HCT116 (cell line): ENCODE measurements at regions not wholly inside any gene's neighbourhood (a gene's known extent, or its start where the extent isn't known, plus 50 kb on each side); places are given as distances from the start of the nearest gene placed in this dataset.

Experiments
- ATAC-seq: fragments of 200-7000 bp; cut with Tn5 transposase; 2 replicates; pipeline ENCODE4 v1.9.1; 2020; ENCODE audit warnings: mild to moderate bottlenecking, moderate library complexity
- BruUV-seq: library from RNA; stranded (reverse); fragments of 400-500 nt; replicated peaks from 2 replicates; lab custom pipeline; 2021; lab: Mats Ljungman, UMichigan
- CTCF ChIA-PET: fragments of 300-600 bp; sonication (Branson Sonifier 250); formaldehyde crosslinking; loops from one replicate; lab custom pipeline; 2021; ENCODE audit warnings: antibody characterized with exemption; lab: Charles Lee
- POLR2A ChIA-PET: fragments of 300-600, 350-600 bp; sonication (Branson Sonifier 250); formaldehyde crosslinking; loops from one replicate; lab custom pipeline; 2021; ENCODE audit warnings: antibody characterized with exemption; lab: Charles Lee
- RAD21 ChIA-PET, 2 experiments: fragments of 300-600 bp; sonication (Branson Sonifier 250); formaldehyde crosslinking; loops; one replicate each; lab custom pipeline; 2023; ENCODE audit warnings: low total read pairs in 2 of 2; ENCODE audit not compliant: uncharacterized antibody in 2 of 2, unreplicated experiment in 2 of 2, low non-redundant PET in 1 of 2; lab: Charles Lee
- DNase-seq: peaks from one replicate; pipeline ENCODE4 v3.0.0-alpha.2; 2010; ENCODE audit warnings: low read depth, low spot score
- H2AFZ ChIP-seq: fragments of 200-600 bp; shearing (Covaris generic), sonication (generic); 2 replicates; pipeline ENCODE4 v1.6.1; 2017; ENCODE audit warnings: low read depth, mixed run types, mixed read lengths, antibody characterized with exemption, low read length; ENCODE audit not compliant: poor library complexity, severe bottlenecking
- H3K27ac ChIP-seq: 2 replicates; pipeline ENCODE4 v1.5.1; 2012; ENCODE audit warnings: low read depth, low read length
- H3K27me3 ChIP-seq: fragments of 200-600 bp; sonication (generic); 2 replicates; pipeline ENCODE4 v1.6.1; 2016; ENCODE audit warnings: mixed run types, low read length, mixed read lengths; ENCODE audit not compliant: insufficient read depth
- H3K36me3 ChIP-seq, 2 experiments: fragments of 200-500 bp in 1 of 2; fragments of 200-600 bp in 1 of 2; sonication (Bioruptor generic) in 1 of 2; sonication (generic) in 1 of 2; 2 replicates each; pipeline versions ENCODE4 v1.5.1 to v1.6.1; 2014 to 2016; ENCODE audit warnings: low read length in 2 of 2, inconsistent platforms in 1 of 2, mixed read lengths in 1 of 2, mixed run types in 1 of 2; ENCODE audit not compliant: insufficient read depth in 2 of 2, control insufficient read depth in 1 of 2
- H3K4me1 ChIP-seq, 2 experiments: fragments of 200-600 bp in 1 of 2; sonication (generic) in 1 of 2; 2 replicates each; pipeline versions ENCODE4 v1.5.1 to v1.6.1; 2012 to 2017; ENCODE audit warnings: low read length in 2 of 2, inconsistent platforms in 1 of 2, mild to moderate bottlenecking in 1 of 2, mixed read lengths in 1 of 2, mixed run types in 1 of 2, moderate library complexity in 1 of 2; ENCODE audit not compliant: insufficient read depth in 2 of 2, control insufficient read depth in 1 of 2
- H3K4me2 ChIP-seq: fragments of 200-600 bp; sonication (generic); 2 replicates; pipeline ENCODE4 v1.6.1; 2017; ENCODE audit warnings: mixed run types, low read length, mixed read lengths
- H3K4me3 ChIP-seq, 2 experiments: fragments of 200-600 bp in 1 of 2; sonication (generic) in 1 of 2; replicated peaks in 1 of 2; 2 replicates each; pipeline ENCODE4 v1.5.1; 2011 to 2016; ENCODE audit warnings: low read length in 2 of 2, control low read depth in 1 of 2, low read depth in 1 of 2, mild to moderate bottlenecking in 1 of 2, mixed read lengths in 1 of 2, mixed run types in 1 of 2
- H3K79me2 ChIP-seq: fragments of 200-600 bp; sonication (generic); 2 replicates; pipeline ENCODE4 v1.6.1; 2017; ENCODE audit warnings: mild to moderate bottlenecking, mixed run types, low read length, moderate library complexity, mixed read lengths; ENCODE audit not compliant: insufficient read depth
- H3K9ac ChIP-seq: fragments of 200-600 bp; sonication (generic); 2 replicates; pipeline ENCODE4 v1.6.1; 2016; ENCODE audit warnings: low read length, mixed read lengths
- H3K9me2 ChIP-seq: fragments of 200-600 bp; sonication (generic), shearing (Covaris generic); 2 replicates; pipeline ENCODE4 v1.6.1; 2017; ENCODE audit warnings: mixed run types, mild to moderate bottlenecking, moderate library complexity; ENCODE audit not compliant: insufficient read depth
- H3K9me3 ChIP-seq, 2 experiments: fragments of 200-500 bp in 1 of 2; fragments of 200-600 bp in 1 of 2; sonication (Bioruptor generic) in 1 of 2; sonication (generic) in 1 of 2; 2 replicates each; pipeline ENCODE4 v1.6.1; 2014 to 2017; ENCODE audit warnings: low read length in 2 of 2, mixed read lengths in 2 of 2, inconsistent platforms in 1 of 2, low read depth in 1 of 2, mild to moderate bottlenecking in 1 of 2, mixed run types in 1 of 2, moderate library complexity in 1 of 2; ENCODE audit not compliant: control insufficient read depth in 1 of 2, insufficient read depth in 1 of 2
- H4K20me1 ChIP-seq: fragments of 200-600 bp; sonication (generic), shearing (Covaris generic); 2 replicates; pipeline ENCODE4 v1.6.1; 2017; ENCODE audit warnings: mixed run types, mild to moderate bottlenecking, moderate library complexity; ENCODE audit not compliant: insufficient read depth
- ATF3 ChIP-seq: IDR thresholded peaks from 2 replicates; pipeline ENCODE4 v1.6.1; 2012
- CEBPB ChIP-seq: IDR thresholded peaks from 2 replicates; pipeline ENCODE4 v1.6.1; 2012; ENCODE audit warnings: low read depth
- EZH2 ChIP-seq: fragments of 200-600 bp; sonication (generic); IDR thresholded peaks from 2 replicates; pipeline ENCODE4 v1.6.1; 2017; ENCODE audit warnings: antibody characterized with exemption, mixed run types
- EZH2phosphoT487 ChIP-seq: fragments of 200-600 bp; IDR thresholded peaks from 2 replicates; pipeline ENCODE4 v1.6.1; 2018; ENCODE audit warnings: antibody characterized with exemption, borderline replicate concordance
- FOSL1 ChIP-seq: IDR thresholded peaks from 2 replicates; pipeline ENCODE4 v1.6.1; 2012; ENCODE audit warnings: low read depth
- JUND ChIP-seq: IDR thresholded peaks from 2 replicates; pipeline ENCODE4 v1.6.1; 2012
- MAX ChIP-seq: IDR thresholded peaks from 2 replicates; pipeline ENCODE4 v1.6.1; 2012
- POLR2A ChIP-seq: IDR thresholded peaks from 2 replicates; pipeline ENCODE4 v1.7.0; 2011; ENCODE audit warnings: borderline replicate concordance; ENCODE audit not compliant: insufficient read depth, insufficient read length; ENCODE audit errors: extremely low read depth
- POLR2AphosphoS5 ChIP-seq: IDR thresholded peaks from 2 replicates; pipeline ENCODE4 v1.6.1; 2011; ENCODE audit warnings: mild to moderate bottlenecking, low read depth, low read length, moderate library complexity
- RAD21 ChIP-seq: IDR thresholded peaks from 2 replicates; pipeline ENCODE4 v1.6.1; 2012; ENCODE audit warnings: low read depth, mild to moderate bottlenecking
- REST ChIP-seq: IDR thresholded peaks from 2 replicates; pipeline ENCODE4 v1.6.1; 2012; ENCODE audit warnings: low read depth
- SP1 ChIP-seq: IDR thresholded peaks from 2 replicates; pipeline ENCODE4 v1.6.1; 2012; ENCODE audit warnings: low read depth
- SRF ChIP-seq: IDR thresholded peaks from 2 replicates; pipeline ENCODE4 v1.6.1; 2012; ENCODE audit warnings: low read depth
- TCF7L2 ChIP-seq: IDR thresholded peaks from 2 replicates; pipeline ENCODE4 v1.7.0; 2011; ENCODE audit warnings: borderline replicate concordance, inconsistent platforms; ENCODE audit not compliant: insufficient read depth, insufficient read length; ENCODE audit errors: extremely low read depth
- YY1 ChIP-seq: IDR thresholded peaks from 2 replicates; pipeline ENCODE4 v1.6.1; 2011; ENCODE audit warnings: low read length, low read depth, moderate library complexity, mild to moderate bottlenecking; ENCODE audit not compliant: insufficient replicate concordance; ENCODE audit errors: extremely low read depth
- ZBTB33 ChIP-seq: IDR thresholded peaks from 2 replicates; pipeline ENCODE4 v1.6.1; 2011; ENCODE audit warnings: mild to moderate bottlenecking, low read length, moderate library complexity; ENCODE audit not compliant: insufficient replicate concordance; ENCODE audit errors: extremely low read depth
- ZFX ChIP-seq: fragments of 450-650 bp; IDR thresholded peaks from 2 replicates; pipeline ENCODE4 v1.6.1; 2017
- ZNF274 ChIP-seq: fragments of 200-500 bp; sonication (Bioruptor generic); IDR thresholded peaks from 2 replicates; pipeline ENCODE4 v1.6.1; 2014; ENCODE audit warnings: mild to moderate bottlenecking, low read depth, low read length, inconsistent platforms
- intact Hi-C: fragments of 100-400 bp; cut with micrococcal nuclease; formaldehyde crosslinking; loops from 2 replicates; pipeline ENCODE4 v1.10.0; 2022

DNA sequence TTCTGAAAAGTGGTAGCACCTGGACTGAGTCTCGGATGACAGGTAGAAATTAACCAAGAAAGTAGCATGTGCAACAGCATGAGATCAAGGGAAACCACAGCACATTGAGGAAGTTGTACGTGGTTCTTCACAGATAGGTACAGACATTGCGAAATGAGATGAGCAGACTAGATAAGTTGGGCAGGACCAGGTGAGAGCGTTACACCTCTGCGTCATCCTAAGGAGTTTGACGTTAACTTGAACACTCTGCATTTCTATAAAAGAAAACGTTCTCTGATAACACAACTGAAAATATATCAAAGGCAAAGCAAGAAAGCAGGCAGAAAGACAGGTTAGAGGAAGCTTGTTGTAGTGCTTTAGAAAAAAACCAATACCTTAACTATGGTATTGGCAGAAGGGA lies 98.5 kb upstream of the RASSF8 start:
- Histone ChIP-seq H3K4me3 (no peak overlapping the region), H3K9me3 (no peaks in the 10 kb centered on the region), H3K4me2 (no peak overlapping the region), H3K9me2 (no peaks in the 10 kb centered on the region), H3K9ac (no peak overlapping the region), H4K20me1 (no peaks in the 10 kb centered on the region), H2AFZ (no peak overlapping the region), H3K79me2 (no peaks in the 10 kb centered on the region), H3K27ac (no peak overlapping the region), H3K27me3 (no peaks in the 10 kb centered on the region), H3K4me1 (0 out of 4 replicates have a peak, but pooled peaks cover 0 to 4% of the 10 kb centered on the region in 2 experiments), H3K36me3 (no peaks in the 10 kb centered on the region)
- BruUV-seq: no TSS peak
- ChIA-PET CTCF (no interaction called here), RAD21 (no interaction called here), POLR2A (no interaction called here)
- ATAC-seq (no peak), DNase-seq (no peak)
- TF ChIP-seq FOSL1 (no peak), ZFX (no peak), ZBTB33 (no peak), SP1 (no peak), MAX (no peak), REST (no peak), EZH2 (no peak), ZNF274 (no peak), EZH2phosphoT487 (no peak), SRF (no peak), ATF3 (no peak), POLR2AphosphoS5 (no peak), RAD21 (no peak), TCF7L2 (no peak), CEBPB (no peak), JUND (no peak), POLR2A (no peak), YY1 (no peak)
- intact Hi-C loops: no loop called here
